ENCODE measurements at regions not wholly inside any gene's neighbourhood (a gene's known extent, or its start where the extent isn't known, plus 50 kb on each side); places are given as distances from the start of the nearest gene placed in this dataset.

DNA sequence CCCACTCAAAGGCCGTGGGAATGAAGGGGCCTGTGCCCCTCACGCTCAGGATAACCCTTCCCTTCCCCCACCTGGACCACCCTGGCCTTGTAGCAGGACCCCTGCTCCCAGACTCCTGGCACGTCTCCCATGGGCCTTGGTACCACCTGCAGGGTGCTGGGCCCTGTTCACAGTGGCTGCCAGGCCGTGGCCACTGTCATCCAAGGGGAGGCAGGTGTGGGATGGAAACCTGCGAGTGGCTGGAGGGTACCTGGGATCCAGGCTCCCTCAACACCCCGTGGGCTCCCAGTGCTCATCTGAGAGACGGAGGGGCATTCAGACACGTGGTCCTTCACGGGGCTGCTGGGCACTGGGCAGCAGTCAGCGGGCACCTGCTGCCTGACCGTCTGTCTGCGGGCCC lies 75.6 kb upstream of the CIBAR2 start:
- no peak for DNase-seq (ENCODE audit: low spot score)

DNA sequence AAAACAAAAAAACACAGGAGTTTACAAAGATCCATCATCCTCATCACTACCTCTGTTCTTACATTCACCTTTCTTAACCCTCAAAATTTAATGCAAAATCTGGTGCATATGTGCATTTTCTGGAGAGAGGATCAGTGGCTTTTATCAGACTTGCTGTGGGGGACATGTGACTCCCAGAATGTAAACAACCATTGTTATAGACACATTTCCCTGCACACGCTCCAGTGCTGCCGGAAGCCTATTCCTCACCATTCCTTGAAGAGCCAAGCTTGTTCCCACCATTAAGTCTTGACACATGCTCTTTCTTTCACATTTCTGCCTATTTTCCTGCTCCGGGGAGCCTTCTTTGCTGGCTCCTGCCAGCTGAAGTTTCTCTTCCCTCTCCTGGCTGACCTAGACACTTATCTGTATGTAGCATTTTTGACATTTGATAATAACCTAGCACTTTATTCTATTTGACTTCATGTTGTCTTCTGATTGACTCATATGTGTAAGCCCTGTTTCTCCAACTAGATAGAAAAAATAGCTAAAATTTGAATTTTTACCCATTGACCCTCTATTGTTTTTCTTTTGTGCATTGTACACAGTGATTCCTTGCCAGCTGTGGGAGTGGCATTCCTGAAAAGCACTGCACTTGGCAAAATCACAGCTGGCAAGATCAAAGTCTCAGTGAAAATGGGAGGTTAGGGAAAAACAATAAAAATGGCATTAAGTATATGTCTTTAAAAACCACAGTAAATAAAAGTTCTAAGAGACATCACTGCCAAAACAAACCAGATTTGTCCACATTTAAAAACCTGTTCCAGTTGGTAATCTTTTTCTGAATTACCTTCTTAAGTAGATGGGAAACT lies 76.8 kb upstream of the CIBAR2 start:
- no peak for DNase-seq (ENCODE audit: low spot score)

DNA sequence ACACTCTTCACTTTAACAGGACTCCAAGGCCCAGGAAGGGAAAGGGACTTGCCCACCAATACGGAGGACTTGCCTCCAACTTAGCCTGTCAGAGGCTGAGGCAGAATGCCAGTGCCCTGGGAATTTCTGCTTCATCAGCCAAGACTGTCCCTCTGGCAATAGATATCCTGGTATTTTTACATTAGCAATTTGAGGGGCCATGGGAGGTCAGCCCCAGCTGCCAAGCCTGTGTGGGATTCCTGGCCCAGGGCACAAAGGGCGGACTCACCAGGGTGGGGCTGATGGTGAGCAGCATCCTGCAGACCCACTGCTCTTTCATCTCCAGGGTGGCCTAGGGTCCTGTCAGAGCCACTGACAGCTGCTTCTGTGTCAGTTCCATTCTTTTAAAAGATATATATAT lies 78.3 kb upstream of the CIBAR2 start:
- no peak for DNase-seq (ENCODE audit: low spot score)

DNA sequence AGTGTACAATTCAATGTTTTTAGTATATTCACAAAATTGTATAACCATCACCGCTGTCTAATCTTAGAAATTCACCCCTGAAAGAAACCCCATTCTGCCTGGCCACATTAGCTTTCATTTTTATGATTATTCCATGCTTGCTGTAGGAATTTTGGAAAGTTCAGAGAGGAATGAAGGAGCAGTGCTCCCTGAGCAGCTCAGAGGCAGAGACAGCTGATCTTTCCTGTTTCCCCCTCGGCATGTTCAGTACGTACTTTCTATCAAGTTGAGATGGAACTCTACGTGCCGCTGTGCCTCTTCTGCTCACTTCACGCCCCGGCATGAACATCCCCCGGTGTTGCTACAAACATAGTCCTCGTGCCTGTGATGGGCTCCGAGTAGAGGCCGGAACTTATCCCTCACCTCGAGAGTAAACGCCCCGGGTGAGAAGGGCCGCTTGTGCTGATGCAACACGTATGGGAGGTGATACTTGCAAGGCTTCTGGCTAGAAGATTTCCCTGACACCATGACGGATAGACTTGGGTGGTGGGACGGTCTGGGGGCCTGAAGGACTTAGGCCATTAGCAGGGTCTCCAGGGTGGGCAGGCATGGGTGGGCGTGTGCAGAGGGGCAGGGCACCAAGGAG lies 79.2 kb upstream of the CIBAR2 start:
- no peak for DNase-seq (ENCODE audit: low spot score)

DNA sequence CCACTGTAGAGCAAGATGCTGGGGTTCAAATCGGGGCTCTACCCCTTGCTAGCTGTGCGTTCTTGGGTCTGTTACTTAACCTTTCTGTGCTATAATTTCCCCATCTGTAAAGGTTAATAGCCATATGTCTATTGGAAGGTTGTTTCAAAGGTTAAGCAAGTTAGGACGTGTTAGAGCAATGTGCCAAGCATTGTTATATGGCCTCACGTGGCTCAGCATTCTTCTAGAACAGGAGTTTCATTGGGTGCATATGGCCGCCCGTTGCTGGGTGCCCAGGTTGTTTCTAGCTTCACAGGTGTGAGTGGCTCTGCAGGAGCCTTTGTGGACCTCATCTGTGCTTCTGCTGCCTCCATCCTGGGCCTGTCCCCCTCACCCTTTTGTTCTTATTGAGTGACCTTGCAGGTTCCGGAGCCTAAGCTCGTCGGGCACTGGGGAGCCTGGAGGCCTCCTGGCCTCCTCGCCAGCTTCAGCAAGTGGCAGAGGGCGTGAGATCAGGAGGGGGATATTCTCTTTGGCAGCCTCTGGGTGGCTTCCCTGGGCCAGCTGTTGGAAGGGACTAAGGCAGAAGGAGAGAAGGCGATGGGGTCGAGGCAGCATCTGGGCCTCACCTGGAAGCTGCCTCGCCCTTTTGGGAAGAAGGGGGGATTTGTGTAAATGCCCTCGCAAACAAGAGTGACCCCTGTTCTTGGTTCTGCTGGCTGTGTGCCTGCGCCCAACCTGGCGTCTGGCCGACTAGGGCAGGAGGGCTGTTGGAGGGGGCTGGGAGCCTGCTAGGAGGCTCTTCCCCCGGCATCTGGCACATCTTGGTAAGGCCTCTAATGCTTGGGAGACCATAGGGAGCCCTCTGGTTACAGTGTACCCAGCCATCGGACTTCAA lies 80.2 kb upstream of the CIBAR2 start:
- no peak for DNase-seq (ENCODE audit: low spot score)

DNA sequence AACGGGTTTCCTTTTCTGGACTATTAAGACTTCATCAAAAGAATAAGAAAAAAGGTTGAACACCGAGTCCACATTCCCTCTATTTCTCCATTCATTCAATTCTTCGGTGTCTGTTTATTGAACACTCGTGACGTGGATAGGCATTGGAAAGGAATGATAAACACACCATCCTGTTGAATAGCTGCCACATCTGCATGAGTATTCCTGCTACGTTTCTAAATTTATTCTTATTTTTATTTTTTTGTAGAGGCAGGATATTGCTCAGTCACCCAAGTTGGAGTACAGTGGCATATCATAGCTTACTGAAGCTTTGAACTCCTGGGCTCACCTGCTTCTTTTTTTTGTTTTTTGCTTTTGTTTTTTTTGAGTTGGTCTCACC lies 80.8 kb upstream of the CIBAR2 start:
- no peak for DNase-seq (ENCODE audit: low spot score)

DNA sequence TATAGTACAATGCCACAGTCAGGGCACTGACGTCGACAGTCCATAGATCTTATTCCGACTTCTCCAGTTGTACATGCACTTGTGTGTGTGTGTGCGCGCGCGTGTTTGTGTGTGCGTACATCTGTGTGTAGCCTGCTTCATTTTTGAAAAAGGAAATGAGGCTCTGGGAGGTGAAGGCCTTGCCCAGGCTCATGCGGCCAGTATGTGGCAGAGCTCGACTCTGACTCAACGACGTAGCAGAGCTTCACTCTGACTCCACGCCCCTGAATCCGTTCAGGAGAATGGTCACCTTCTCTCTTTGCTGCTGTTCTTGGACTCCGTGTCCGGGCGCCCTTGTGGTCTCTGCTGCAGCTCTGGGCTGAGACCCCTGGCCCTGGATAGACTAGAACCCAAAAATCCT lies 81.6 kb upstream of the CIBAR2 start:
- no peak for DNase-seq (ENCODE audit: low spot score)

DNA sequence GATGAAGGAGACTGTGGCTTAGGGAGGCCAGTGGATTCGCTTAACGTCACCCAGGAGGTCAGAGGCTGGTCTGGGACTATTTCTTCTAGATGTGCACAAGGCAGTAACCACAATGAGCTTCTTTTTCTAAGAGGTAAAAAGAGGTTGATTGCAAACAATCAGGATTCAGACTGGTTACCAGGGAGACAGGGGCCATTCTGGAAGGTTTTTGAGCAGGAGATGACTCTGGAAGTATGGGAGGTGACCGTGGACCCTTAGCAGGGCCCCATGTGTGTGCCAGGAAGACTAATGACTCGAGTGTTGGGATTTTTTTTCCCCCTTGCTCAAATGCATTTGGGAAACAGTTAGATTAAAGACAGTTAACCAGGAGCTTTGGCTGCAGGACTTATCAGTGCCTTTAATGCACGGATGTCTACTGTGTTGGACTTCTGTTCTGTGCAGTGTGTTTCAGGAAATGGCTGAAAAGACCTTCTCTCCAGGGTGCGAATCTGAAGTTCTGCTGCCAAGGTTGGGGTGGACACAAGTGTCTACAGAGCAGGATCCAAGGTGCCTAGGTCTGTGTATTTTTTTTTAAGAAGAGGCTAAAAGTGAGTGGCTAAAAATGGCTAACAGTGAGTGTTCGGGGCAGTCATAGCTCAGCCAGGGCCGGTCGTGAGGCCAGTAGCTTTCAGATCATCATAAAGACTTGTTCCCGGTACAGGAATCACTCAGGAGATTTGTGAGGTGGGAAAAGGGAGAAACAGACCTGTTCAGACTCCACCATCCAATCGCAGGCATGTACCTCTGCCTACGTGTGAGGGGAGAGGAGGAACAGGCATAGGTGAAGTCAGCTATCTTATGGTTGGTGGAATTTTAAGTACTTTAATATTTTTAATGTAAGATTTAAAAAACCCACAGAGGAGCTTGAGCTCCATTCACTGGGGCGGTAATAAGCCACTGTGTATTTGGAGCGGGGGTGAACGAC lies 82.3 kb upstream of the CIBAR2 start:
- DNase-seq (ENCODE audit: low spot score), result no peak

DNA sequence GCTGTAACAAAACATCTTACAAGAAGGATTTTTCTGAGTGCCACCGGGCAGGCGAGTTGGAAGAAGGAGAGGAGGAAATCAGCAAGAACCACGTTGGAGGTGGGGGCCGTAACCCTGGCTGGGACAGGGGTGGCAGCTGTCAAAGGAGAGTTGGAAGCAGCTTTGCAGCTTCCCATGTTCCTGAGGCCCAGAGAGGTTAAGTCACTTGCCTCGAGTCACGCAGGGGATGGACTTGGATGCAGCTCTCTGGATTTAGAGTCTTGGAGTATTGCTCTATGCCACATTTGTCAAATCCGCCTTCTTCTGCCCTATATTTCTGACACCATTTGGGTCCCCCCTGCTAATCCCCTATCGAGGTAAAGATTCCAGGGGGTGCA lies 83.0 kb upstream of the CIBAR2 start:
- no peak for DNase-seq (ENCODE audit: low spot score)

DNA sequence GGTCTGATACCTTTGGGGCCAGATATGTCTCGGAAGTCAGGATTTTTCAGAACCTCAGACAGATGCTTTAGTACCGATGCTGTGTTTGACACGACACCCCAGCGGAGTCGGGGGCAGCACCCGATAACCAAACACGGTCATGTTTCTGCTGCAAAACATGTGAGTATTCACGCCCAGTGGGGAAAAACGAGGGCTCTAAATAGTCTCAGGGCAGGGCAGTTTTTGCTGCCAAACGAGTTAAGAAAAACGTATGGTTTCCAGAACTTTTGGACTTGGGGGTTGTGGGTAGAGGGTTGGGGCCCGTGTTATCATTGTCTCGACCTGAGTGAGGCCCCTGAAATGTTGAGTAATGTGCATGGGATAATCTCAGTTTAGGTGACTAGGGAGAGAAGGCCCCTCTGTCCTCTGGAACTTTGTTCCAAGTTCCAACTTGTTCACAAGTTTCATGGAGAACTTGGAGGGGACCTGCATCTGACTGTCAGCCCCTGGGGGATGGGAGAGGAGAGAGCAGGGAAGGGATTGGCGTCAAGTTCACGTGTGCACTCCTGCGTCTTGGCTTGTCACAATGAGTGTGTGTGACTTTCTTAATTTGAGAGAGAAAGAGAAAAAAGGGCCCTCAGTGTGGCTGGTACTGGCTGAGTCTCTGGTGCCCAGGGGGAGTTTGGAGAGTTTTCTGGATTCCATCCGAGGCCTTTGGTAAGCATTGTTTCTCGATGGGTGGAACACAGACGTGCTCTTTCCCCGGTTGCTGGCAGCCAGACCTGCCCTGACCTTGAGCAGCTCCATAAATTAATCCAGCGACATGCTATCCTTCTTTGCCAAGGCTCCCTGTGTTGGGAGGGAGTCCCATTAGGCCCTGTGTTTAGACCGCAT lies 83.9 kb upstream of the CIBAR2 start:
- DNase-seq (ENCODE audit: low spot score), result no peak

DNA sequence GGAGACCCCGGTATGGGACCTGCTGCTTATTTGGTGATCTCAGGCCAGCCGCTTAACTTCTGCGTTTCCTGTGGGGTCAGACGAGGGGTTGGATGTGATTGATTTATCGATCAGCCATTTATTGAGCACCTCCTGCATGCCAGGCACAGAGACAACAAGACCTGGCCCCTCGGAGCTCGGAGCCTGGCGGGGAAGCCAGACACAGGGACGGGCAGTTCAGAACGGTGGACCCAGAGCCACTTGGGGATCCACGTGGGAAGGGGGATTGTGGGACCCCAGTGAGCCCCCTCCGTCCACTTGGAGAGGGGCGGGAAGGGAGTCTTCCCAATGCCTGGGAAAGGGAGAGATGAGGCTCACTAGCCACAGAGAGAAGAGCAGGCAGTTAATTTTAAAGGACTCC lies 84.7 kb upstream of the CIBAR2 start:
- no peak for DNase-seq (ENCODE audit: low spot score)

DNA sequence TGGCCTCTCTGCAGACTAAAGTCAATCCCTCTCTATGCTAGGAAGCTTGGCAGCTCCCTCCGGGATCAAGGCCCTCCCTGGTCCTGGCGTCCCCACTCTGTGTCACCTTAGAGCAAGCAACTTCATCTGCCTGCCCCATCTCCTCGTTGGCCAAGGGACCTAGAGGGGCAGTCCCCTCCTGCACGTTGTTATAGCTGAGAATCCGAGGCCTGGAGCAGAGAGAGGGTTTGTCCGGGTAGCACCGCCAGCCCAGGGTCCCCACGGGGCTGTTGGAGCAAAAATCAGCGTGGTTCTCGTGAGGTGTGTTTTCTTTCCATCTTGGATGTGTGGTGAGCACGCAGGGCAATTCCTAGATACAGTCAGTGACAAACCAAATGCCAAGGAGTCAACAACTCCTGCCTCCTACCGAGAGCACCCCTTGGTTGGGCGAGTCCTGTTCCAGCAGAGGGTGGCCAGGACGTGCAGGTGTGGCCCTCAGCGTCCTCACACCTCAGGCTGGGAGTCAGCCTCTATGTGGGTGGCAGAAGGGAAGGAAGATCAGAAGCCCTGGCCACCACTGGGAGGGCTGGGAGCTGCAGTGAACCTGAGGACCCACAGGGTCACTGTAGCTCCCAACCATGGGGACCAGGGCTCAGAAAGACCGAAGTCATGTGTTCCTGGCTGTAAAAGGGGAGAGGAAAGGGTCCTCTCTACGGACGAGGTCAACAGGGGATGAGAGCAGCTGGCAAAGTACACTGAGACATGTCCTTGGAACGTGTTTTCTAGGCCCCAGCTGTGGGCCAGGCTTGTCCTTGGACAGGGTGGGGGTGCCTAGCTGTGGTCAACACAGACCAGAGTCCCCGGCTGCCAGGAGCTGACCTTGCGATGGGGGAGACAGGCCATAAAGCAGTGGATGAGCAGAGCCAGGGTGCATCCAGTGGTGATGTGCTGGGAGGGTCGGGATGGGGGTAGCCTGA lies 85.6 kb upstream of the CIBAR2 start:
- DNase-seq (ENCODE audit: low spot score), result no peak

DNA sequence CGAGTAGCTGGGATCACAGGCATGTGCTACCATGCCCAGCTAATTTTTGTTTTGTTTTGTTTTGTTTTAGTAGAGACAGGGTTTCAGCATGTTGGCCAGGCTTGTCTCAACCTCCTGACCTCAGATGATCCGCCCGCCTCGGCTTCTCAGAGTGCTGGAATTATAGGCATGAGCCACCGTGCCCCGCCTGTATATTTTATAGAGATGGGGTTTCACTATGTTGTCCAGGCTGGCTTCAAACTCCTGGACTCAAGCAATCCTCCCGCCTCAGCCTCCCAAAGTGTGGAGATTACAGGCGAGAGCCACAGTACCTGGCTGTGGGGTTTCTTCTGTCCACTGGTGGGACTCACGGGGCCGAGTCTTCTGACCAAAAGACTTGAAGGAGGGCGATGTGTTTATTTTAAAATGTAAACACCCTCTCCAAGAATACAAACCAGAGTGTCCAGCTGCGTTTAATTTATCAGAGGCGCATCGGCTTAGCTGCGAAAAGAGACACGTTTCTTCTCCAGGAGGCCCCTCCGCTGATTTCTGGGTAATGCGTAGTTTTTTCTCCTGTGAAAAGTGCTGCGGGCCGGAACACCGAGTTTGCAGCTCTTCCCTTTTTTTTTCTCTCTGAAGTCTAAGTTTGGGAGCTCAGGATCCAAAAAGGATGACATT lies 86.9 kb upstream of the CIBAR2 start:
- DNase-seq (ENCODE audit: low spot score), result no peak

DNA sequence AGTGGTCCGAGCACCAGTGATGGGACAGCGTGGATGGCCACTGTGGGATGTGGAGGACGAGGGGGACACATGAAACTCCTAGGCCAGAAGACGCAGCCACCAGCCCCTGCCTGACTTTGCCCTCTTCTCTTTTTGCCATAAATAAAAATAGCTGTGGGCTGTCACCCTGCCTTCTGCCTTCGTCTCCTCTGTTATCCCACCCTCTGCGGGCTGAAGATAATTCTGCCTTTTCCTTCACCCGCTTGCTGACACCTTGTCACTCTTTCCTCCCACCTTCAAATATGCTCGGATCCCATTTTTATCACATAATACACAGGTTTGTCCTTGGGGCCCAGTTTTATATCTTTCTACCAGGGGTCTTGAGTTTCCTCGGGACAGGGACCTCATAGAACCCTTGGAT lies 87.6 kb upstream of the CIBAR2 start:
- no peak for DNase-seq (ENCODE audit: low spot score)

DNA sequence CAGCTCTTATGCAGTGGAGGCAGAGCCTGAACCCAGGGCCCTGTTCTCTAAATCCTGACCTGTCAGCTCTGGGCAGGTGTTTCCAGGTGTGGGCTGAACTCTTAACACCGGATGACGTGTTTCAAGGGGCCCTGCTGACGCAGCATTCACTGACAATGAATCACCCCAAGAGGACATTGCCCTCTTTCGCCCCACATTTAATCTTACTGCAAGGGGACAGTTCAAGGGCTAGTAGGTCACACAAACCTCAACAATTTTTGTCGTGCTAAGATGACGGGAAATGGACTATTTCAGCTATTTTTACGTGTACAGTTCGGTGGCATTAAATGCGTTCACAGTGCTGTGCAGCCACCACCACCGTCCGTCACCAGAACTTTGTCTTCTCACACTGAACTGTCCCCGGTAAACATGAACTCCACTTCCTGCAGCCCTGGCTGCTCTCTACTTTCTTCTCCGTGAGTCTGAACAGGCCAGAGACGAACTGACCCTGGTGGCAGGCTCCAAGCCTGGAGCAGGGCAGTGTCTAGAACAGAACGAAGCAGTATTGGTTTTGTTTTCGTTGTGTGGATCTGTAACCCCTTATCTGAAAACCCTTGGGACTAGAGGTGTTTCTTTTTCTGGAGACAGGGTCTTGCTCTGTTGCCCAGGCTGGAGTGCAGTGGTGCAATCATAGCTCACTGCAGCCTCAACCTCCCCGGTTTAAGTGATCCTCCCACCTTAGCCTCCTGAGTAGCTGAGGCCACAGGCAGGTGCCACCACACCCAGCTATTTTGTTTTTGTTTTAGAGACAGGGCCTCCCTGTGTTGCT lies 88.4 kb upstream of the CIBAR2 start:
- DNase-seq (ENCODE audit: low spot score), result no peak

DNA sequence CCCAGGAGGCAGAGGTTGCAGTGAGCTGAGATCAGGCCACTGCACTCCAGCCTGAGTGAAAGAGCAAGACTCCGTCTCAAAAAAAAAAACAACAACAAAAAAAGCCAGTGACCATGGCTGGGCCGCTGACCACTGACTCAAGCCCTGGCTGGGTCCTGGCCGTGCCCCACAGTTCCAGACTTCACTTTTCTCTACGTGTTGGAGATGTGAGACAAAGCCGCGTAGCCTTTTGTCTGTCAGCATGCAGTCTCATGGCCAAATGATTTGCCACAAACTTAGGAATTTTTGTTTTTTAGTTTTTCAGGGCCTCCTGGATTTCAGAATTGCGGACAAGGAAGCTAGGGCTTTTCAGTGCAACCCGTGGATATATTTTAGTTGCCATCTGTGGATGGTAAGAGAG lies 89.3 kb upstream of the CIBAR2 start:
- no peak for DNase-seq (ENCODE audit: low spot score)

DNA sequence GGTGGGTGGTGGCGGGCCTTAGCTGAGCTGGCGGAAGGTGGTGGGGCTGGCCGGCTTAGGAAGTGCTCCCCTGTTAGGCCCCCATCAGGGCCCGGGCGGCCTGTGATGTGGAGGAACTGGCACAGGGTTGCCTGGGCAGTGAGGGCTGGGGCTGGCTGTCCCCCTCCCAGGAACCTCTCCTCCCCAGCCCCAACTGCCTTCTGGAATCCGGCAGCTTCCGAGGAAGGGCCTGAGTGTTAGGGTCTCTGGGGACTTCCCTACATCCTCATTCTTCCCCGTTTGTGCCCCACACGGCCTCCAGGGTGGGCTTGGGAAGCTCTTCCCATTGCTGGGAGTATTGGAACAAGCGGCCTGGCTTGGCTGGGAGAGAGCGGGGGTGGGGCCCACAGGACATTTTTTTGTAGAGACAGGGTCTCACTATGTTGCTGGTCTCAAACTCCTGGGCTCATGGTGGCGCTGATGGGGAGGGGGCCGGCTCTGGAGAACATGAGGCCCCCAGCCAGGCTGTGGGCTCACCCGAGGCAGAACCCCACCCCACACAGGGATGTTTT lies 89.9 kb upstream of the CIBAR2 start:
- no peak for DNase-seq (ENCODE audit: low spot score)

Measured in HuH-7.5 (cell line).